ENCODE measurements at regions not wholly inside any gene's neighbourhood (a gene's known extent, or its start where the extent isn't known, plus 50 kb on each side); places are given as distances from the start of the nearest gene placed in this dataset.

DNA sequence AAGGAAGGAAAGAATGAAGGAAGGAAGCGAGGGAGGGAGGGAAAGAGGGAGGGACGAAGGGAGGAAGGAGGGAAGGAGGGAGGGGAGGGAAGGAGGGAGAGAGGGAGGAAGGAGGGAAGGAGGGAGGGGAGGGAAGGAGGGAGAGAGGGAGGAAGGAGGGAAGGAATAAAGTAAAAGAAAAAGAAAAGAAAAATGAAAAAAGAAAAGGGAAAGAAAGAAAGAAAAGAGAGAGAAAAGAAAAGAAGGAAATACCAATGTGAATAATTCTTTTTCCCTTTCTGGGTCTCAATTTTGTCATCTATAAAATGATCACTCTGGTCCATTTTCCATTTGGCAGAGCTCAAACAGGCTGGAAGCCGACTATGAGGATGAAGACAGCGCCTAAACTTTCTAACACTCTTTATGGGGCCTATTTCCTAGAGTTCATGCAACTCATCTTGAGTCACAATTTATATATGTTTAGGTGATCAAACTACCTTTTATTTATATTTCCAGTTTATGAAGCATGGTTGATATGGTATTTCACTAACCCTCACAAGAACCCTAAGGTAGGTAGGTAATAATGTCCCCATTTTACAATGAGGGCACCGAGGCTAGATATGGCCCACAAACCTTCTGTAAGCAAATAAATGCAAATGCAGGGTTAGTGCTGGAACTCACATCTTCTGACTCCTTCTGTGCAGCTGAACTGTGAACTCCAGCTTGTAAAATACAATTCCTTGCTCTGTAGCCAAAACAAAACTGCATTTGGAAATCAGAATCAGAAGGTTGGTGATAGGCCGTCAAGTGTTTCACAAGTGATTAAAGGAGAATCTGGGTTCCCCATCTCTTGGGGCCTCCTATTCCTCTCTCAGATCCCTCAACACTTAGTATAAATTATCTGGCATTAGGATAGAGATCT, 434.3 kb downstream of the ETS1 start:
- Histone ChIP-seq H3K79me2 (replicated peaks; ENCODE audit: insufficient read depth, low read length) (no peaks in the 10 kb centered on the region), H3K4me3 (ENCODE audit: low read length) (no peak overlapping the region), H3K9me3 (ENCODE audit: low read length) (no peaks in the 10 kb centered on the region), H4K20me1 (ENCODE audit: insufficient read depth) (no peaks in the 10 kb centered on the region), H3K4me2 (ENCODE audit: low read length) (no peak overlapping the region), H3K9me2 (ENCODE audit: insufficient read depth, low read length) (no peaks in the 10 kb centered on the region), H3K36me3 (ENCODE audit: insufficient read depth, low read length) (no peaks in the 10 kb centered on the region), H3K27me3 (ENCODE audit: insufficient read depth, low read depth, low read length) (no peaks in the 10 kb centered on the region), H3F3A (ENCODE audit: insufficient read depth, low read length, poor library complexity, severe bottlenecking) (no peaks in the 10 kb centered on the region), H3K27ac (ENCODE audit: low read length) (no peak overlapping the region), H3K9ac (ENCODE audit: low read length) (no peak overlapping the region), H2AFZ (ENCODE audit: low read depth, low read length) (no peak overlapping the region)
- TF ChIP-seq RAD21 (conservative IDR thresholded peaks at IDR 0.05) (no peak), SMC3 (conservative IDR thresholded peaks at IDR 0.05; ENCODE audit: poor library complexity) (no peak), MXI1 (conservative IDR thresholded peaks at IDR 0.05; ENCODE audit: poor library complexity, severe bottlenecking) (no peak), POLR2AphosphoS5 (IDR thresholded peaks at IDR 0.05) (no peak)
- TF ChIP-seq, protein P1, sequence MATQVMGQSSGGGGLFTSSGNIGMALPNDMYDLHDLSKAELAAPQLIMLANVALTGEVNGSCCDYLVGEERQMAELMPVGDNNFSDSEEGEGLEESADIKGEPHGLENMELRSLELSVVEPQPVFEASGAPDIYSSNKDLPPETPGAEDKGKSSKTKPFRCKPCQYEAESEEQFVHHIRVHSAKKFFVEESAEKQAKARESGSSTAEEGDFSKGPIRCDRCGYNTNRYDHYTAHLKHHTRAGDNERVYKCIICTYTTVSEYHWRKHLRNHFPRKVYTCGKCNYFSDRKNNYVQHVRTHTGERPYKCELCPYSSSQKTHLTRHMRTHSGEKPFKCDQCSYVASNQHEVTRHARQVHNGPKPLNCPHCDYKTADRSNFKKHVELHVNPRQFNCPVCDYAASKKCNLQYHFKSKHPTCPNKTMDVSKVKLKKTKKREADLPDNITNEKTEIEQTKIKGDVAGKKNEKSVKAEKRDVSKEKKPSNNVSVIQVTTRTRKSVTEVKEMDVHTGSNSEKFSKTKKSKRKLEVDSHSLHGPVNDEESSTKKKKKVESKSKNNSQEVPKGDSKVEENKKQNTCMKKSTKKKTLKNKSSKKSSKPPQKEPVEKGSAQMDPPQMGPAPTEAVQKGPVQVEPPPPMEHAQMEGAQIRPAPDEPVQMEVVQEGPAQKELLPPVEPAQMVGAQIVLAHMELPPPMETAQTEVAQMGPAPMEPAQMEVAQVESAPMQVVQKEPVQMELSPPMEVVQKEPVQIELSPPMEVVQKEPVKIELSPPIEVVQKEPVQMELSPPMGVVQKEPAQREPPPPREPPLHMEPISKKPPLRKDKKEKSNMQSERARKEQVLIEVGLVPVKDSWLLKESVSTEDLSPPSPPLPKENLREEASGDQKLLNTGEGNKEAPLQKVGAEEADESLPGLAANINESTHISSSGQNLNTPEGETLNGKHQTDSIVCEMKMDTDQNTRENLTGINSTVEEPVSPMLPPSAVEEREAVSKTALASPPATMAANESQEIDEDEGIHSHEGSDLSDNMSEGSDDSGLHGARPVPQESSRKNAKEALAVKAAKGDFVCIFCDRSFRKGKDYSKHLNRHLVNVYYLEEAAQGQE (IDR thresholded peaks at IDR 0.05; ENCODE audit: borderline replicate concordance) = no peak

DNA sequence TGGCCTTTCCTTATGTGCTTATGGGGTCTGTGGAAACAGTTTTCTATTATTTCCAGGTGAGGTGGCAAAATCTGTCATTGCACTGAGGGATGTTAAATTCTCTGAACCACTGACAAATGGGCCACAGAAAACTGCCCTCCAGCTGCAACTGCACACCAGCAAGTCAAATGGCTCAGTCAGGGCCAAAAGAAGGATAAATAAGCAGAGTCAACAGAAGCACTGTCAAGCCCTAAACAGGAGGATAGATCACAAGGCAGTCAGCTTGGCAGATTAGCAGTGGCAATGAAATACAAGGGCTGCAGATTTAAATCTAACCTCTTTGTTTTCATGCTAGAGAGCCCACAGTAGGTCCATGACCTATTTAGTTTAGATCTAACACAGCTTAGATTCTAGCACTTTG, 435.6 kb downstream of the ETS1 start:
- Histone ChIP-seq H3K79me2 (replicated peaks; ENCODE audit: insufficient read depth, low read length) (no peaks in the 10 kb centered on the region), H4K20me1 (ENCODE audit: insufficient read depth) (no peaks in the 10 kb centered on the region), H3K27me3 (ENCODE audit: insufficient read depth, low read depth, low read length) (no peaks in the 10 kb centered on the region), H3K4me2 (ENCODE audit: low read length) (no peak overlapping the region), H3K9ac (ENCODE audit: low read length) (no peak overlapping the region), H3K36me3 (ENCODE audit: insufficient read depth, low read length) (no peaks in the 10 kb centered on the region), H3K9me3 (ENCODE audit: low read length) (no peaks in the 10 kb centered on the region), H3F3A (ENCODE audit: insufficient read depth, low read length, poor library complexity, severe bottlenecking) (no peaks in the 10 kb centered on the region), H3K27ac (ENCODE audit: low read length) (no peak overlapping the region), H2AFZ (ENCODE audit: low read depth, low read length) (no peak overlapping the region), H3K4me3 (ENCODE audit: low read length) (no peak overlapping the region), H3K9me2 (ENCODE audit: insufficient read depth, low read length) (no peaks in the 10 kb centered on the region)
- TF ChIP-seq, protein P1 (IDR thresholded peaks at IDR 0.05; ENCODE audit: borderline replicate concordance) = no peak
- TF ChIP-seq RAD21 (conservative IDR thresholded peaks at IDR 0.05) = no peak
- no peak for TF ChIP-seq EP300 (conservative IDR thresholded peaks at IDR 0.05; ENCODE audit: poor library complexity, severe bottlenecking)
- TF ChIP-seq MXI1 (conservative IDR thresholded peaks at IDR 0.05; ENCODE audit: poor library complexity, severe bottlenecking) = no peak
- no peak for TF ChIP-seq SMC3 (conservative IDR thresholded peaks at IDR 0.05; ENCODE audit: poor library complexity)
- TF ChIP-seq, protein P2, sequence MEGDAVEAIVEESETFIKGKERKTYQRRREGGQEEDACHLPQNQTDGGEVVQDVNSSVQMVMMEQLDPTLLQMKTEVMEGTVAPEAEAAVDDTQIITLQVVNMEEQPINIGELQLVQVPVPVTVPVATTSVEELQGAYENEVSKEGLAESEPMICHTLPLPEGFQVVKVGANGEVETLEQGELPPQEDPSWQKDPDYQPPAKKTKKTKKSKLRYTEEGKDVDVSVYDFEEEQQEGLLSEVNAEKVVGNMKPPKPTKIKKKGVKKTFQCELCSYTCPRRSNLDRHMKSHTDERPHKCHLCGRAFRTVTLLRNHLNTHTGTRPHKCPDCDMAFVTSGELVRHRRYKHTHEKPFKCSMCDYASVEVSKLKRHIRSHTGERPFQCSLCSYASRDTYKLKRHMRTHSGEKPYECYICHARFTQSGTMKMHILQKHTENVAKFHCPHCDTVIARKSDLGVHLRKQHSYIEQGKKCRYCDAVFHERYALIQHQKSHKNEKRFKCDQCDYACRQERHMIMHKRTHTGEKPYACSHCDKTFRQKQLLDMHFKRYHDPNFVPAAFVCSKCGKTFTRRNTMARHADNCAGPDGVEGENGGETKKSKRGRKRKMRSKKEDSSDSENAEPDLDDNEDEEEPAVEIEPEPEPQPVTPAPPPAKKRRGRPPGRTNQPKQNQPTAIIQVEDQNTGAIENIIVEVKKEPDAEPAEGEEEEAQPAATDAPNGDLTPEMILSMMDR (IDR thresholded peaks at IDR 0.05; ENCODE audit: poor library complexity, severe bottlenecking) = no peak
- TF ChIP-seq POLR2AphosphoS5 (IDR thresholded peaks at IDR 0.05) = no peak
- TF ChIP-seq TAF1 (IDR thresholded peaks at IDR 0.05; ENCODE audit: low read depth) = no peak
- TF ChIP-seq EZH2 (IDR thresholded peaks at IDR 0.05; ENCODE audit: borderline replicate concordance, insufficient read depth, low read length, poor library complexity, severe bottlenecking) = no peak
